Myocyte (in vitro differentiated cells): ENCODE measurements at regions not wholly inside any gene's neighbourhood (a gene's known extent, or its start where the extent isn't known, plus 50 kb on each side); places are given as distances from the start of the nearest gene placed in this dataset.
A peak's percentile ranks its signal among the peaks of the same experiment; 100 is the strongest.

ENCODE experiments used
- DNase-seq: peaks from one replicate; pipeline ENCODE4 v3.0.0-alpha.2; 2012; ENCODE audit warnings: low read depth

DNA sequence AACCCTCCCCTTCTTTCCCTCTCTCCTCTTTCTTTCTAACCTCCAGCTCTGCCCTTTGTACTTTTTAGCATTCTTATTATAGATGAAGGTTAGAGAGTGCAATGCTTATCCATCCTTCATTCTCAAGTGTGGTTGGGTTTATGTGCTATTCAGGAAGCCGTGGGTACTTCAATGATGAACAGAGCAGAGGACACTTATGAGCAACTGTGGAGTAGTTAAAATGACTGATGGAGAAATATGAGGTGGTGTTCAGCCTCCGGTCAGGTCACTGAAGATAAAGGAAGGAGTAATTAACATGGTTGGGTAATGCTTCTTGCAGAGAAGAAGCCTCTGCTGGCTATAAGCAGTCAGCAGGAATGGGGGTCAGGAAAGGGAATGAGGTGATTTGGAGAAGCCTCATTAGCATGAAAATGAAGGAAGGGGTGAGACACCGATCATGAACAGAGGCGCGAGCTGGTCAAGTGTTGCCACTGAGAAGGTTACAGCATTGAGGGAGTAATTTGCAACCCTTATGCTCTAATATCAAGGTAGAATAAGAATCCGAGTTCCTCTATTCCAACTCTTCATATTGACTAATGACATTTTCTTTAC is 174.7 kb downstream of the LPIN1 start:
- DNase-seq = no peak

DNA sequence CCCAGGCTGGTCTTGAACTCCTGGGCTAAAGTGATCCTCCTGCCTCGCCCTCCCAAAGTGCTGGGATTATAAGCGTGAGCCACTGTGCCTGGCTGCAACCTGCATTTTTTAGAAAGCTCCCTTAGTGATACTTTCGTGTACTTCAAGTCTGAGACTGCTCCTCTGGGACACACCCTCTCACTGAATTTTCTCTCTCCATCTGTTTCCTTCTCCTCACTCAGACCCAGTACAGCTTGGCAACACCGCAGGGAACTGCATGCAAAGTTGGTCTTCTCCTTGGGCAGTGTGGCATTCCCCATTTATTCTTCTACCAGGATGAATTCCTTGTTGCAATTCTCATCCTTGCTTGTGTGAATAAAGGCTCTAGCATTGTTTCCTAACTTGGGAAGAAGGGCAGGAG is 175.9 kb downstream of the LPIN1 start:
- no peak for DNase-seq

DNA sequence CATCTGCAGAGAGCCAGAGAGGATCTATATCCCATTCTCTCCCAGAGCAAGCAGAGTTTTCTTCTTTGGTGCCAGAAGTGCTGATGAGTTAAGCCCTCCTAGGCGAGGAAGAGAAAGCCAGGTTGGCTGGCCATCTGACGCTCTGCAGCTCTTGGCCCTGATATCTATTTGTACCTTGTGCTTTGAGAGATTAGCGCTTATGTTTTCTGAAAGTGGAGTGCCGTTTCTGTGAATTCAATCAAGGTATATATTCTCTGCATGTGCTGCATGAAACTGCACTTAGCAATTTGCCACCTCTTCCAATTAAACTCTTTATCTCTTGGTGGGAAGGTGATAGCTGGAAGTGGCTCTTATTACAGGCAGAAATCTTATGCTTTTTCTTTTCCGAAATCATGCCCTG is 177.5 kb downstream of the LPIN1 start:
- DNase-seq = no peak

DNA sequence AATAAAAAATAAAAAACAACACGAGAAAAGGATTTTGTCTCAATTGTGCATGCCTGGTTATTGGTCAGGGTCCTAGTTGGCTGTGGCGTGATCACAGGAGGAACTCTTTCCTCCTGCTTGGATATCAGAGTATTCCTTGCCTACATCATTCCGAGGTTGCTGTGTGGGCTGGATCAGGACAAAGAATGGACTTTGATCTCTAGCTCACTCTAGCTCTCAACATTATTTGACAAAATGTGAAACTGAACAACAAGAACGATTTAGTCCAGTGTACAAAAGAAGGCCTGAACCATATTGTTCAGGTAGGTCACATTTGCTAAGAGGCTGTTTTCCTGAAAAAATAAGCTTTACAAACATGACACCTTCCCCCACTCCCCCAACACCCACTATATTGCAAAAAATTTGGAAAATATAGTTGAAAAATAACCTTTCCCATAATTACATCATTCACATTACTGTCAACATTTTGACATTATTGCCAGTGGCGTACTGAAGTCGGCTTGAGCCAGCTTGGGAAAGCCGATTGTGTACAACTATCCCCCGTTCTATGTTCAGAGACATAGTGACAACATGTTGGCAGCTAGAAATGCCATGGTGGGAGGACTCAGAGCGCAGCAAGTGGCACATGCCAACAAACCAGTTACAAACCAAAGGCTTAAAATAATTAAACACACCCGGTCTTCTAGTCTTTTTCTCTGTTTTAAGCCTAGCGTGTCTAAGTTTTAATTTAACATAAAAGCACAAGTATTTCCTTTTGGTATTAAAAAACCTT is 179.0 kb downstream of the LPIN1 start:
- no peak for DNase-seq

DNA sequence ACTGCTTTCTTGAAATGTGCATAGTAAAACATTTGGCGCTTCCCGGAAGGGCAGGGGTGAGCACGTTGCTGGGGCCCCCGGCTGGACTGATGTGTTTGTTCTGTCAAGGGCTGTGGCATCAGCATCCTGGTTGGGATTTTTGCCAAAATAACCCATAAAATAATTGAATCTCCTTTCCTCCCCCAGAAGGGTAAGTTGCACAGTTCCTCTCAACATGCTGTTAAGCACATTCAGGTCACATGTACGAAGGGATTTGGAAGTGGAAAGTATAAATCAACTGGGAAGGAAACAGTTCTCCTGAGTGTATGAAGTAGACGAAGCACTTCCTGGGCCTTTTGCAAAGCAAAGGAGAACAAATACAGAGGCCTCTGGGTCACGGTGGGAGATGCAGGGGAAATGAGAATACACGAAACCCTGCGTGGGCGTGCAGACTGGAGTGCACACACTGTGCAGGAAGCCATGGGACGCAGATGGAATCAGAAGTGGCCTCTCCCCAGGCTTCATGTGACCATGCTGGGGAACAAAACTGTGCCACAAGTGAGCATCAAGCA is 183.9 kb downstream of the LPIN1 start:
- no peak for DNase-seq

DNA sequence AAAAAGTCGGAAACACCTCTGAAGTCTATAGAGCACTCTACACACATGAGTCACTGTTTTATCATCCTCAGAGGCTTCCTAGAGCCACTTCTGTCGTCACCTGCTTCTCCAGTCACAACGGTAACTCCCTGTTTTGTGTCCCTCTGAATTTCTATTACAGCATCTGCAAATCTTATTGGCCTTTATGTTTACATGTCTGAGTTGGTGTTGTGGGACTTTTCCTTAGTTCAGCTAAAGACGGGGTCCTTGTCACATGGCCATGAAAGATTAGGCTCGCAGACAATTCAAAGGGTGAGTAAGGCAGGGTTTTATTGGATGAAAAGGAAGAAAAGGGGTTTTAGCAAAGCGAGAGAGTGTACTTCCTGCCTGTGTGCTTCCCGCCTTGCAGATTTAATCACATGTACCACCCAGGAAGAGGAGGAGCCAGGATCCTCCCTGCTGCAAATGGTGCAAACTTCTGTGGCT is 185.6 kb downstream of the LPIN1 start:
- no peak for DNase-seq

DNA sequence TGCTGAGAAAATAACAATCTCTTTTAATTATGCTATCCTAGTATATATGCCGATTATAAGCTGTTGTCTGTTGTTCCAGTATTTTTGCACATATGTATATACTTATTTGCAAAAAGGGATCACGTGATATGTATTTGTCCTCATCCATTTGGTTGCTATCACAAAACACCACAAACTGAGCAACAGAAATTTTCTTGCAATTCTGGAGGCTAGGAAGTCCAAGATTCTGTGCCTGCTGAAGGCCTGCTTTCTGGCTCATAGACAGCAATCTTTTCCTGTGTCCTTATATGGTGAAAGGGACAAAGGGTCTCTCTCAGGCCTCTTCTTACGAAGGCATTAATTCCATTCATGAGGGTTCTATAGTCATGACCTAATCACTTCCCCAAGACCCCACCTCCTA is 186.5 kb downstream of the LPIN1 start:
- no peak for DNase-seq

DNA sequence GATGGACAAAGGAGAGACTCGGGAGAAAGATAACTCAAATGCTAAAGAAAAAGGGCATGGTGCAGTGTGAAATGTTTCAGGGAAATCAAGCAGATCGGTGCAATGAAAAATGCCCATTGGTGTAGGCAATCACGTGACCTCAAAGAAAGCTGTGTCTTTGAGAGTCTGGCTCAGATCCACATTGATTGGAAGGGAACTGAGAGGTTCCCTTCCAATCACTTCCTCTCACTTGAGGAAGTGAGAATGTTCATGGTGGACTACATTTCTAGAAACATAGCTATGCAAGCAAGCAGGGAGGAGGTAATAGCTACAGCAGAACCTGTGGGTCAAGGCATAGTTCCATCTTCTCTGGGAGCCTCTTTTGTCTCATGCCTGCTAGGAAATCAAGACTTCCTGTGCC is 187.4 kb downstream of the LPIN1 start:
- DNase-seq = no peak

DNA sequence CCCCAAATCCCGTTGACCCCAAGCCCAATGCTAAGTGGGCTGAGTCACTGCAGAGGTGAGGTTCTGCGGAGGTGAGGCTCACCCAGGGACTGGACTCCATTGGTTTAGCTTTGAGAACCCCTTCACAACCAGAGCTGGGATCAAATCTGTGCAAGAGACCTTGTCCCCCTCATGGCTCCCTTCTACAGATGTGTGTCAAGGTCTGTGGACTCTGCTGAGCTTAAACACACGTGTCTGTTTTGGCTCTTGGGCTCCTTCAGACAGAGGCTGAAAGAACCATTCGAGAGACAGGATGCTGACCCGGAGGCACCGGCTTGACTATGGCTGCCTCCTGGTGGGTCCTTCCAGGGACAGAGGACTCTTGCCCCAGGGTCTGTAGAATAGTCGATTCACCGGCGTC is 190.3 kb downstream of the LPIN1 start:
- DNase-seq = no peak

DNA sequence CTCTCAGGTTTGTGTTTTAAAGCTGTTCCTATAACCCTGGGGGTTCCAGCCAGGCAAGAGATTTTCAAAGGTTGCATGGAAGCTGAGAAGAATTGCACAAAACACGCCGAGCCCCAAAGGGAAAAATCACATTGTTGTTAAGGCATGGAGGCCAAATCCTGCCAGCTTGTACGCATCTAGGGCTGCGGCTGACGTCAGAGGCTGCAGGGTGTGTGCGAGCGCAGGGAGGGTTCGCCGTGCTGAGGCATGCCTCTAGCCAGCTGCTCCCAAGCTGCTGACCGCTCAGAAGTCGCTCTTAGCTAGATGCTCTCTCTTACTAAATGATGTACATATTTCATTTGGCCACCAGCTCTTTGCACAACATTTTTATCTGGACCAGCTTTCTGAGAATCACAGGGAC is 191.8 kb downstream of the LPIN1 start:
- DNase-seq = peak; percentile 62

DNA sequence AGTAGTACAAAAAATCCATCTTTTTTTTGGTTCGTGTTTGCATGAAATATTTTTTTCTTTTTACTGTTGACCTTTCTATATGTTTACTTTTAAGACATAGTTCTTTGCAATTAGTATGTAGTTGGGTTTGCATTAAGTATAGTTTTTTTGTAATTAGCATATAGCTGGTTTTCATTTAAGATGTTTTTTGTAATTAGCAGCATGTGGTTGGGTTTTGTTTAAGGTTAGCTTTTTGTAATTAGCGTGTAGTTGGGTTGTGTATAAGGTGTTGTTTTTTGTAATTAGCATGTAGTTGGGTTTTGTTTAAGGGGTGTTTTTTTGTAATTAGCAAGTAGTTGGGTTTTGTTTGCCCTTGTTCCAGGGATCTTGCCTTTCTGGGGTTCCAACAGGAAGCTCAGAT is 193.1 kb downstream of the LPIN1 start:
- DNase-seq = no peak

DNA sequence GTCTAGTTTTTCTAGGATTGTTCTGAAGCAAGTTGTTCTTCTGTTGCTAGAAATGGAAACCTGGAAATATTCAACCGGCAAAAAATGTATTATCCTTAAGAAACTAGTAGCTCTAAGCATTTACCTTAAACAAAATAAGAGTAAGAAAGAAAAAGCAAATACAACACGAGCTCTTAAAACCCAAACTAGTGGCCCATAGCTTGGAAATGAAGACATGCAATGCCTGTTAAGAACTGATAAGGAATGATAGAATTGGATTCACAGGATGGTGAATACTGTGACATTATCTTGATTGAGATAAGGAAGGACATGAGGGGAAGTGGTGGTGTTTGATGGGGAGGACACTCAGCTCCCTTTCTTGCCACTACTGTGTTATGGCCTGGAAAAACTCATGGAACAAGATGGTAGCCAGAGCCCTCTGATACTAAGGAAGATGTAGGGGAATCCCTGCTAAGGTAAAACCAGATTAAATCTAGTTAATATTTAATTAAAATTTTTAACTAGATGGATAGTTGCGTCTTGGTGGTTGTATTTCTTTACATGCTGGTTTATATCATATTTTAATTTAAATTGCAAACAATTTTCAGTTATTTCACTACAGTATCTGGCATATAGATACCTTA is 193.8 kb downstream of the LPIN1 start:
- no peak for DNase-seq

DNA sequence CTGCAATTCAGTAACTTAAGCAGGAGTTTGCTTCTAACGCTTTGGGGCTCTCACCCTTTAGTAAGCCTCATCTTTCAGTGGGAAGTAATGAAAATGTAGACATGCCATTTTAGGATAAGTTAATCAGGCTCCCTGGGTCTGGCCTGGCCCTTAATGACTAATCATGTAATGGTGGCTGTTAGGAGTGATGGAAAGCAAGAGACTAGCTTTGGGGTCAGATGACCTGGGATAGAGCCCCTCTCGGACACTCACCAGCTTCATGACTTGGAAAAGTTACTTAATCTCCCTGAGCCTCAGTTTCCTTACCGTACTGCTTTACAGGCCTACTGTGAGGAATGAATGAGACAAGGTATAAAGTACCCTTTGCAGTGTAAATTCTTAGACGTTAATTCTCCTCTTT is 194.4 kb downstream of the LPIN1 start:
- DNase-seq = no peak

DNA sequence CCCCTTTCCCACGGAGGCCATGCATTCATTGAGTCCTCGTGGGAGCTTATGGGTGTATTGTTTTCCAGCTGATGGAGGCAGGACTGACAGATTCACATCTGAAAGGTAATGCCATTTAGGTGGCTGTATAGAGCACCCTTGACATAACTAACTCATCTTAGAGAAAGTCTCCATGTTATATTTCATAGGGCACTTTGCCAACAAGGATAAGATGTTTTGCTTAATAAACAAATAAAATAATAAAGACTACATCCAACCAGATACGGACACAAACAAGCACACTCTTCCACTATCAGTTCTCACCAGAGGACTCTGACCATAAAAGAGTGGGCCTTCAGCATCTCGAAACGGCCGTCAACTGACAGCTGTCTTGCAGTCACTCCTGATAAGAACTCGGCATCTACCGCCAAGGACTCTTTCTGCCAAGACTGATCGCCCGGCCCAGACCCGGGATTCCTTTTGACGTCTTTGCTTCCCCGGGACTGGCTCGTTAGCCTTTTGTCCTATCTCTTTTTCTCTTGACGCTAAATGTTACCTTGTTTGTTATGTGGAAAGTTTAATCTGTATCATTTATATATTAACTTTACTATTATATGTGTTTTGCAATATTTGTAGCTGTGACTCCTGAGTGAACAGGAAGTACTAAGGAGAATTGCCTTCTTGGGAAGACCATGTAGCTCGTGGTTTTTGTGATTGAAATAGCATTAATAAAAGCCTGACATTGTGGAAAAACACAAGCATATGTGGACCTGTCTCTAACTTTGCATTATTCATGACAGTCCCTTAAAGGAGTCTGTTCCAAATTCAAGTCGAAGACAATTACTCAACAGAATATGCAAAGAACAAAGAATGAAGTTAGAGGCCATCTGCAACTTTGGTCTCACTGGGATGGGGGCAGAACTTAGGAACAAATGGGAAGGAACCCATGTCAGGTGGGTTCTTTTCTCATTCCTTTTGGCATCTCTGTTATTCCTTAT is 195.1 kb downstream of the LPIN1 start:
- DNase-seq = no peak

DNA sequence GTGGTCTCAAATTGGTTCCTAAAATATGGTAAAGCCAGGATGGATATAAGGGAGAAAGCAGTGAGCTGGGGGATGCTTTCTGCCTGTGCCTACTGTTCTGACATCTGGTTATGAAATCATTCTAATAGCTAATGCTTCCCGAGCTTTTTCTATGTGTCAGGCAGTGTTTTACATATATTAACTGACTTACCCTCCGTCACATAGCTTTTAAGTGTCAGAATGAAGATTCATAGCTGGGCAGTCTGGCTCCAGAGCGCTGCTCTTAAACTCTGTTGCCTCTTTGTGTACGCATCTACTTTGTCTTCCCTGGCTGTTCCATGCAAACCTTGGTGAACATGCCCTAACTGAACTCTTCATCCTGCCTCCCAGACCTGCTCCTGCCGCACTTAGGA is 195.7 kb downstream of the LPIN1 start:
- DNase-seq = no peak

DNA sequence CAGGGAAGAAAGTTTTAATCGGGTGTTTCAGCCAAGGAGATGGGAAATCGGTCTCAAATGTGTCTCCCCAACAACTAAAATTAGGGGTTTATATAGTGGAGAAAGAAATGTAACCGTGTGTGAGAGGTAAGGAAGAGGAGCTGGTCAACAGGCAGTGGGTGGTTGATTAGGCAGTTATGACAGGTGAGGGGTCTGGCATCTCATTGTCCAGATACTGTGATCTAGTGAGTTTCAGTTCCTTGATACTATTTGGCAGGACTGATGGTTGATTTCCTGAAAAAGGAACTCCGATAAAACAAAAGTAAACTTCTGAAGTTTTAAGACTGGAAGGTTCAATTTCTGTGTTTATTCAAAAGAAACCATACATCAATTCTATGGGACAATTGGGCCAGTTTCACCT is 197.9 kb downstream of the LPIN1 start:
- no peak for DNase-seq

DNA sequence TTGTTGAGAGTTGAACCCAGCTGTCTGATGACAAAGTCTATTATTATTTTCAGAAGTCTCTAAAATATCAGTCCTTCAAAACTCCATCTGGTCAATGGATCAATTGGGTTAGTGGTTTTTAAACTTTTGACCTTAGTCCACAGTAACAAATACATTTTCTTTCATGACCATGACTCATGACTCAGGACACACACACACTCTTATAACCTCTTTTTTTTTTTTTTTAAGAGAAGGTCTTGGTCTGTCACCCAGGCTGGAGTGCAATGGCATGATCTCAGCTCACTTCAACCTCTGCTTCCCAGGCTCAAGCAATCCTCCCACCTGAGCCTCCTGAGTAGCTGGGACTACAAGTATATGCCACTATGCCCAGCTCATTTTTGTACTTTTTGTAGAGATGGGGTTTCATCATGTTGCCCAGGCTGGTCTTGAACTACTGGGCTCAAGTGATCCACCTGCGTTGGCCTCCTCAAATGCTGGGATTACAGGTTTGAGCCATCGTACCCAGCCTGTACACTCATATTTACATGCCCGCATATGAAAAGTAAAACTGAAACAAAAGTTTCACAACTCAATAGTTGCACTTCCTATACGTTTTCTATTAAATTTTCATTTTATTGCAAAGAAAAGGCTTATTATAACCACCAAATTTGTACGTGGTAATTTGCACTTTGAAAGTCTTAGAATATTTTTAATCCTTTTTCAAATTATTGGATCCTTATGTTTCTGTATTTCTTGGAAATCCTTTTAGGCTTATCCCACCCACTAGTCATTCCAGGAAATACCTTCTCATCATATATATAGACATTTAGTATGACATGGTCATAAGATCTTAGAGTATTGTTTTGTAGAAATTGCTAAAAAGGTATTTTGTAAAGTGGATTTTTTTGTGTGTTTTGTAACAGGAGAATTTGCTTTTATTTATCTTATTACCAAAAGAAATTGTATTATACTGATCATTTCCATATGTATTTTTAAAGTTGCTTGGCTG is 199.0 kb downstream of the LPIN1 start:
- DNase-seq = no peak

DNA sequence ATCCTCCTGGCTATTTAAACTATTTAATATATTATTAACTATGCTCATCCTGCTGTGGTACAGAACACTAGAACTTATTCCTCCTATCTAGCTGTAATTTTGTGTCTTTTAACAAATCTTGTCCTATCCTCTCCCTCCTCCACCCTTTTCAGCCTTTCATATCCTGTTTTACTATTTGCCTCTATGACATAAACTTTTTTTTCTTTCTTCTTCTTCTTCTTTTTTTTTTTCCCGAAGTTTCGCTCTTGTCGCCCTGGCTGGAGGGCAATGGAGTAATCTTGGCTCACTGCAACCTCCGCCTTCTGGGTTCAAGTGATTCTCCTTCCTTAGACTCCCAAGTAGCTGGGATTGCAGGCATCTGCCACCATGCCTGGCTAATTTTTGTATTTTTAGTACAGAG is 201.5 kb downstream of the LPIN1 start:
- no peak for DNase-seq

DNA sequence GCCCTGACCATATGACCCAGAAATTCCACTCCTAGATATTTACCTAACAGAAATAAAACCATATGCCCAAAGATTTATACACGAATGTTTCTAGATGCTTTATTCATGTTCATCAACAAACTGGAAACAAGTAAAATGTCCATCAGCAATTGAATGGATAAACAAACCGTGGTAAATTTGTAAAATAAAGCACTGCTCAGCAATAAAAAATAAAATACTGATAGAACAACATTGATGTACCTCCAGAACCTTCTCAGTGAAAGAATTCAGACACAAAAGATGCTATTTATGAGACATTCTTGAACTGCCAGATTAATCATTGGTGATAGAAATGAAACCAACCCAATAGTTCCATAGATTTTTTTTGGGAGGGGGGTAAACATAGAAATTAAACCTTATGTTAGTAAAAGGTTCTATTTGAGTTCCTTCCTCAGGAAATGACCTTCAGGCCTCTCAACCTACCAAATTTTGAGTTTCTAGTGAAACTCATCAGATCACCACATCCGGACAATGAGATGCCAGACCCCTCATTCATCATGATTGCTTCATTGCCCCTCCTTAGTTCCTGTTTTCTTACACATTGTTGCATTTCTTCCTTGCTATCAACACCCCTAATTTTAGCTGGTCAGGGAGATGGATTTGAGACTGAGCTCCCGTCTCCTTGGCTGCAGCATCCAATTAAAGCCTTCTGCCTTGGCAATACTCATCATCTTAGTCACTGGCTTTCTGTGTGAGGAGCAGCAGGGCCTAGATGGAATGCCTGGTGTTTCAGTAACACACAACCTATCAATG is 203.5 kb downstream of the LPIN1 start:
- DNase-seq = no peak
